HG02885 (cell line): ENCODE measurements at regions not wholly inside any gene's neighbourhood (a gene's known extent, or its start where the extent isn't known, plus 50 kb on each side); places are given as distances from the start of the nearest gene placed in this dataset.

Experiments
- ATAC-seq: cut with Tn5 transposase; IDR thresholded peaks from one replicate; pipeline ENCODE4 v1.9.1; 2021; ENCODE audit warnings: mild to moderate bottlenecking; ENCODE audit not compliant: unreplicated experiment, poor library complexity

GRCh38 chr6:169852504-169853195 lies 101.2 kb downstream of the ERMARD start:
- ATAC-seq: no peak

GRCh38 chr6:169851641-169852503 lies 100.5 kb downstream of the ERMARD start:
- ATAC-seq: no peak

GRCh38 chr6:169850746-169851145 lies 99.3 kb downstream of the ERMARD start:
- no peak for ATAC-seq

GRCh38 chr6:169850154-169850553 lies 98.7 kb downstream of the ERMARD start:
- ATAC-seq: no peak

GRCh38 chr6:169849396-169849795 lies 98.0 kb downstream of the ERMARD start:
- ATAC-seq: no peak

- no peak for ATAC-seq
Measured at GRCh38 chr6:169848946-169849345, 97.5 kb downstream of the ERMARD start.

- no peak for ATAC-seq
Measured at GRCh38 chr6:169847901-169848311, 96.5 kb downstream of the ERMARD start.

GRCh38 chr6:169847141-169847674 lies 95.8 kb downstream of the ERMARD start:
- no peak for ATAC-seq

- no peak for ATAC-seq
Measured at GRCh38 chr6:169846286-169847056, 95.0 kb downstream of the ERMARD start.

- no peak for ATAC-seq
Measured at GRCh38 chr6:169845426-169846285, 94.2 kb downstream of the ERMARD start.

GRCh38 chr6:169844946-169845345 lies 93.5 kb downstream of the ERMARD start:
- ATAC-seq: no peak

- no peak for ATAC-seq
Measured at GRCh38 chr6:169843991-169844390, 92.6 kb downstream of the ERMARD start.

GRCh38 chr6:169843110-169843509 lies 91.7 kb downstream of the ERMARD start:
- ATAC-seq: no peak

- ATAC-seq: no peak
Measured at GRCh38 chr6:169841907-169842606, 90.6 kb downstream of the ERMARD start.

- ATAC-seq: no peak
Measured at GRCh38 chr6:169841251-169841650, 89.8 kb downstream of the ERMARD start.

- no peak for ATAC-seq
Measured at GRCh38 chr6:169839898-169840631, 88.6 kb downstream of the ERMARD start.

- no peak for ATAC-seq
Measured at GRCh38 chr6:169839493-169839892, 88.1 kb downstream of the ERMARD start.

GRCh38 chr6:169839029-169839481 lies 87.6 kb downstream of the ERMARD start:
- no peak for ATAC-seq
